ENCODE measurements at regions not wholly inside any gene's neighbourhood (a gene's known extent, or its start where the extent isn't known, plus 50 kb on each side); places are given as distances from the start of the nearest gene placed in this dataset.

DNA sequence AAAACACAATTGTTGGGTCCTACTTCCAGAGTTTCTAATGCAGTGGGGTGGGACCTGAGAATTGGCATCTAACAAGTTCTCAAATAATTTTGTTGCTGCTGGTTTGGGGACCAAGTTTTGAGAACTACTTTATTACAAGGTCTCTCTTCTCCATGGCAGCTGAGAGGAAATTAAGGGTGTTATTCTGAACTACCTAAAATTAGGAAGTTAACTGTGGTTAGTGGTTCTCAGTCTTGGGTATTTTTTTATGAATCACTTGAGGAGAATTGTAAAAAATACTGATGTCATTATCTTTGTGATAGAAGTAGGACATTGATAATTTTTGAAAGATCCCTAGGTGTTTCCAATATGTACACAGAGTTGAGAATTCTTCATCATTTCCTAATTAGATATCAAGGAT is 210.2 kb downstream of the MC4R start:
- intact Hi-C loops (cut with DNase I; ENCODE audit: low total_unique reads) = no loop called here
- H3K27ac ChIP-seq = no peak overlapping the region

GRCh38 chr18:60157810-60158209 is 214.8 kb downstream of the MC4R start:
- no peaks in the 10 kb centered on the region for H3K36me3 ChIP-seq
- intact Hi-C loops (cut with DNase I; ENCODE audit: low total_unique reads) = no loop called here
- no peaks in the 10 kb centered on the region for H3K4me1 ChIP-seq
- TF ChIP-seq, protein P1, sequence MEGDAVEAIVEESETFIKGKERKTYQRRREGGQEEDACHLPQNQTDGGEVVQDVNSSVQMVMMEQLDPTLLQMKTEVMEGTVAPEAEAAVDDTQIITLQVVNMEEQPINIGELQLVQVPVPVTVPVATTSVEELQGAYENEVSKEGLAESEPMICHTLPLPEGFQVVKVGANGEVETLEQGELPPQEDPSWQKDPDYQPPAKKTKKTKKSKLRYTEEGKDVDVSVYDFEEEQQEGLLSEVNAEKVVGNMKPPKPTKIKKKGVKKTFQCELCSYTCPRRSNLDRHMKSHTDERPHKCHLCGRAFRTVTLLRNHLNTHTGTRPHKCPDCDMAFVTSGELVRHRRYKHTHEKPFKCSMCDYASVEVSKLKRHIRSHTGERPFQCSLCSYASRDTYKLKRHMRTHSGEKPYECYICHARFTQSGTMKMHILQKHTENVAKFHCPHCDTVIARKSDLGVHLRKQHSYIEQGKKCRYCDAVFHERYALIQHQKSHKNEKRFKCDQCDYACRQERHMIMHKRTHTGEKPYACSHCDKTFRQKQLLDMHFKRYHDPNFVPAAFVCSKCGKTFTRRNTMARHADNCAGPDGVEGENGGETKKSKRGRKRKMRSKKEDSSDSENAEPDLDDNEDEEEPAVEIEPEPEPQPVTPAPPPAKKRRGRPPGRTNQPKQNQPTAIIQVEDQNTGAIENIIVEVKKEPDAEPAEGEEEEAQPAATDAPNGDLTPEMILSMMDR (IDR thresholded peaks at IDR 0.05) = no peak
- TF ChIP-seq POLR2A (IDR thresholded peaks at IDR 0.05) = no peak
- no peak overlapping the region for H3K4me3 ChIP-seq
- no peak for DNase-seq
- no peaks in the 10 kb centered on the region for H3K27me3 ChIP-seq
- no peak overlapping the region for H3K27ac ChIP-seq
- no peaks in the 10 kb centered on the region for H3K9me3 ChIP-seq

More for the DNA sequence above, 210.2 kb downstream of the MC4R start:
- no peak for DNase-seq
- H3K4me1 ChIP-seq = no peaks in the 10 kb centered on the region
- H3K27me3 ChIP-seq = no peaks in the 10 kb centered on the region
- no peaks in the 10 kb centered on the region for H3K9me3 ChIP-seq
- TF ChIP-seq POLR2A (IDR thresholded peaks at IDR 0.05) = no peak
- TF ChIP-seq, protein P1 (IDR thresholded peaks at IDR 0.05) = no peak
- no peaks in the 10 kb centered on the region for H3K36me3 ChIP-seq
- H3K4me3 ChIP-seq = no peak overlapping the region

- H3K27ac ChIP-seq = no peak overlapping the region
- TF ChIP-seq POLR2A (IDR thresholded peaks at IDR 0.05) = no peak
- TF ChIP-seq, protein P1 (IDR thresholded peaks at IDR 0.05) = no peak
- intact Hi-C loops (cut with DNase I; ENCODE audit: low total_unique reads) = no loop called here
- no peaks in the 10 kb centered on the region for H3K9me3 ChIP-seq
- no peaks in the 10 kb centered on the region for H3K36me3 ChIP-seq
- no peak for DNase-seq
- H3K4me1 ChIP-seq = no peaks in the 10 kb centered on the region
- no peaks in the 10 kb centered on the region for H3K27me3 ChIP-seq
- no peak overlapping the region for H3K4me3 ChIP-seq
These were observed 219.2 kb downstream of the MC4R start for GRCh38 chr18:60153376-60153775.

DNA sequence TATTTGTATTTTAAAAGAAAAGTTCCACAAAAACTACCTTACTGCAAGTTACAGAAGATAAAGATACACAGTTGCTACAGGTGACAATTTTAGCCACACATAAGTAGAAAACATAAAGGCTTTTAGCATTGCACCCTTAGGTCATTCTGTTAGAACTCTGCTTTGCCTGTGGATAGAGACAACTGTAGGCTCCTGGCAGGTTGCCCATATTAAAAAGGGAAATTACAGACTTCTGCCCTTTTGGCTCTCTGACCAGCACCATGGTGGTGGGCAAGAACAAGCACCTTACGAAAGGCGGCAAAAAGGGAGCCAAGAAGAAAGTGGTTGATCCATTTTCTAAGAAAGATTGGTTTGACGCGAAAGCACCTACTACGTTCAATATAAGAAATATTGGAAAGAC is 223.3 kb downstream of the MC4R start:
- Histone ChIP-seq H3K4me3 (no peak overlapping the region), H3K27ac (no peak overlapping the region), H3K4me1 (no peaks in the 10 kb centered on the region), H3K9me3 (no peaks in the 10 kb centered on the region), H3K36me3 (no peaks in the 10 kb centered on the region), H3K27me3 (no peaks in the 10 kb centered on the region)
- TF ChIP-seq POLR2A (IDR thresholded peaks at IDR 0.05) = no peak
- TF ChIP-seq, protein P1 (IDR thresholded peaks at IDR 0.05) = no peak
- no peak for DNase-seq
- intact Hi-C loops (cut with DNase I; ENCODE audit: low total_unique reads) = no loop called here

DNA sequence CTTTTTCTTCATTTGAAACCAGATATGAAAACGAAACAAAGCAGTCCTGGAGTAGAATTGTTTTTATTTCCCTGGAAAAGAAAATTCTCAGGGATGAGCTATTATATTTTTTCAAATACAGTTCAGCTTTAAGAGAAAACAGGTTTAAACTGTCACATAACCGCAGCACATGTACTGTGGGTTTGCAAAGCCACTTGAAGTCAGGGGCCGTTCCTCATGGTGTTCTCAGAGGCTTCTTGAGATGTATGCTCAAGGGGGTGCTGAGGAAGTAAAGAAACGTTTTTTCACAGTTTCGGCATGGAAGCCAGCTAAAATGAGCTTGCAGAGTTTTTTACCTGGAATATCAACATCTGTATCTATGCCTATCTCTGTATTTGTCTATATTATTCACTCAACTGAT is 225.3 kb downstream of the MC4R start:
- H3K27me3 ChIP-seq = no peaks in the 10 kb centered on the region
- H3K36me3 ChIP-seq = no peaks in the 10 kb centered on the region
- no peak overlapping the region for H3K4me3 ChIP-seq
- no peaks in the 10 kb centered on the region for H3K4me1 ChIP-seq
- no peaks in the 10 kb centered on the region for H3K9me3 ChIP-seq
- intact Hi-C loops (cut with DNase I; ENCODE audit: low total_unique reads) = no loop called here
- H3K27ac ChIP-seq = no peak overlapping the region
- DNase-seq = no peak
- TF ChIP-seq POLR2A (IDR thresholded peaks at IDR 0.05) = no peak
- TF ChIP-seq, protein P1 (IDR thresholded peaks at IDR 0.05) = no peak
